GM18909 (cell line): ENCODE measurements at regions not wholly inside any gene's neighbourhood (a gene's known extent, or its start where the extent isn't known, plus 50 kb on each side); places are given as distances from the start of the nearest gene placed in this dataset.
"Not testable (repeated sequence)": the region's sequence is repeated elsewhere in the genome, so short reads cannot be mapped to it uniquely, and the experiment has no call there.

Source experiments
- ATAC-seq: cut with Tn5 transposase; IDR thresholded peaks from one replicate; pipeline ENCODE4 v1.9.1; 2021; ENCODE audit warnings: mild to moderate bottlenecking; ENCODE audit not compliant: unreplicated experiment, poor library complexity

DNA sequence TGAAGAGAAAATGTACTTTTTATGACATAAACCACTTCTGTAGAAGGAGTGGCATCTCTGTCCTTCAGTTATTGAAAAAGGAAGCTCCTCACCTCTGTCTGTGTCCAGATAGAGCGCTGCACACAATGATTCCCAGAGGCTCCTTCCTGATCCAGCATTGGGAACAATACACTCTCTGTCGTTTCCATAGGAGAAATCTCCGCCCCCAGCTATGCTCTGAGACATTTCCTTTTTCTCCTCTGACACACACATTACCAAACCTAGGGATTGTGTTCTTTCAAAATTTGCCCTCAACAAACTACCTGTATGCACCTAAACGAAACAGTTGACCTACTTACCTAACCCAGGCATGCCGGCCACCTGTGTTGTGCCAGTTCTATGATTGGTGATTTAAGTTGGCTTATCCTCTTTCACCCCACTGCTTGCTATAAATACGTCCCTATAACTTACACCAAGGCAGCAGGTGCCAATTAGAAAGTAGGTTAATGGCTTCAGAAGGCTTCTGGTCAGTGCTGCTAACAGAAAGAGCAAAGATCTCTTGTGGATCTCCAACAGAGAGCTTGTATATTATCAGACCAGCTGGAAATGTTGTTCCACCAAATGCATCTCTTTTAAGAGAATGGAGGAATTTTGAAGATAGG, 140.1 kb upstream of the JCAD start:
- ATAC-seq = no peak

DNA sequence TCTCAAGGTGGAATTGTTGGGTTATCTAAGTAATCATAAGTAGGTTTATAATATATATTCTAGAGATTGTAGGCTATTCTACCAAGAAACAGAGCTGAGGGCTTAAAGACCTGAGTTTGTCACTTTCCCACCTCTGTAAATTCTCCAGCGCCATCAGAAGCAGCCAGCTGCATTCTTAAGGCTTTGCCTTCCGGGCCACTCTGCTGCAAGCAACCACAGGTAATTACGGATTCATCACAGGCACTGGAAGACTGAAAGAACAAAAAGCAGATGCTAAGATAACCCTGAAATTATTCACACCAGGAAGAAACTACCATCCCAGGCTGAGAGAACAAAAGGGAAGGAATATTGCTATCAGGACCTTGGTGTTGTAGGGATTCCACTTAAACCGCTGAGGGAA, 137.8 kb upstream of the JCAD start:
- ATAC-seq = no peak

DNA sequence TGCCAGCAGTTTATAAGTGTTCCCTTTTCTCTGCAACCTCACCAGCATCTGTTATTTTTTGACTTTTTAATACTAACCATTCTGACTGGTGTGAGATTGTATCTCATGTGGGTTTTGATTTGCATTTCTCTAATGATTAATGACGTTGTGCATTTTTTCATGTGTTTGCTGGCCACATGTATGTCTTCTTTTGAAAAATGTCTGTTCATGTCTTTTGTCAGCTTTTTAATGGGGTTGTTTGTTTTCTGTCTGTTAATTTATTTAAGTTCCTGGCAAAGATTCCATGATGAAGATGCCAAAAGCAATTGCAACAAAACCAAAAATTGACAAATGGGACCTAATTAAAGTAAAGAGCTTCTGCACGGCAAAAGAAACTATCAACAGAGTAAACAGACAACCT, 137.2 kb upstream of the JCAD start:
- ATAC-seq = not testable (repeated sequence)

DNA sequence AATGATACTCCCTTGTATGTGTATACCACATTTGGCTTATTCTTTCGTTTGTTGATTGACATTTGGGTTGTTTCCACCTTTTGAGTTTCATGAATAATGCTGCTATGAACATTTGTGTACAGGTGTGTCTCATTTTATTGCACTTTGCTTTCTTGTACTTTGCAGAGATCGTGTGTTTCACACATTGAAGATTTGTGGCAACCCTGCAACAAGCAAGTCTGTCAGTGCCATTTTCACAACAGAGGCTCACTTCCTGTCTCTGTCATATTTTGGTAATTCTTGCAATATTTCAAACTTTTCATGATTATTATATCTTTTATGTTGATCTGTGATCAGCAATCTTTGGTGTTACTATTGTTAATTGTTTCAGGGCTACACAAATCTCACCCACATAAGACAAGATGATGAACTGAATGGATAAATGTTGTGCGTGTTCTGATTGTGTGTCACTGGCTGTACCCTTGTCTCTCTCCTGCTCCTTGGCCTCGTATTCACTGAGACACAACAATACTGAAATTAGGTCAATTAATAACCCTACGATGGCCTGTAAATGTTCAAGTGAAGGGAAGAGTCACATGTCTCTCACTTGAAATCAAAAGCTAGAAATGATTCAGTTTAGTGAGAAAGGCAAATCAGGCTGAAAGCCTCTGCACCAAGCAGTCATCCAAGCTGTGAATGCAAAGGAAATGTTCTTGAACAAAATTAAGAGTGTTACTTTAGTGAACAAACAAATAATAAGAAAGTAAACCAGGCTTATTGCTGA, 133.6 kb upstream of the JCAD start:
- ATAC-seq = peak; percentile 66

DNA sequence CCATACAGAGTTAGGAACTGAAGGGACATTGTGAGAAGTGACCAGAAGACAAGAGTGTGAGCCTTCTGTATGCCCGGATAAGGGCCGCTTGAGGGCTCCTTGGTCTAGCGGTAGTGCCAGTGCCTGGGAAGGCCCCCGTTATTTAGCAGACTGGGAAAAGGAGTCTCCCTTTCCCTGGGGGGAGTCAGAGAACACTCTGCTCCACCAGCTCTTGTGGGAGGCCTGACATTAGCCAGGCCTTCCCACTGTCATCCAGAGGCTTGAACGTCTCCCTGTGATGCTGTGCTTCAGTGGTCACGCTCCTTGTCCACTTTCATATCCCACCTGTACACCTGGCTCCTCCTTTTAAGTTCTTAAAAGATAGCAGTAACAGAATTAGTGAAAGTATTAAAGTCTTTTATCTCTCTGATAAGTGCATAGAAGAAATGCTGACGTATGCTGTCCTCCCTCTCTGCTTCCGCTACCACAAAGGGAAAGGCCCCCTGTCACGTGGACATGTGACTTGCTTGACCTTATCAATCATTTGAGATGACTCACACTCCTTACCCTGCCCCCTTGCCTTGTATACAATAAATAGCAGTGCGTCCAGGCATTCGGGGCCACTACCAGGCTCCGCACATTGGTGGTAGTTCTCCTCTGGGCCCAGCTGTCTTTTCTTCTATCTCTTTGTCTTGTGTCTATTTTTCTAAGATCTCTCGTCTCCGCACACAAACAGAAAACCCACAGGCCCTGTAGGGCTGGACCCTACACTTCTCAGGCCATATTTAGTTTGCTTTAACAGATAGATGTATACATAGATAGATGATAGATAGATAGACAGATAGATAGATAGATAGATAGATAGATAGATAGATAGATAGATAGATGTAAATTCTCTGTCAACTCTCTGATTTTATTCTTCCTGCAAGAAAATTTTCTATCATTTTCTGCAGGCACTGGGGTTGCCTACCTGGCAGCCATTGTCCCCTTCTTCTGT, 131.5 kb upstream of the JCAD start:
- no peak for ATAC-seq

DNA sequence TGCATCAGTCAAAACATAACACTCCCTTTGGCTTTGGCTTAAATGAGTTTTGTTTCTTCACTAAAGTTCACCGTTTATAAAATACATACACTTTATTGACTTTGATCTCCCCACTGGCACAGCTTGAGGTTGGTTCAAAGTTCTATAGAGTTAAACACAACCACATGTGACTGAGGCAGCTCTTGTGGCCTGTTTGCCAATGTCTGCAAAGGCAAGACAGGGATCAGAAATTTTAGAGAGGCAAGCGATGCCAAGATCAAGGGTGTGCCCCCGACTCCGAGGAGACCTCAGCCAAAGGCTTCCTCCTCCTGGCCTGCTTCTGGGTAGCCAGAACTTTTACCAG, 129.8 kb upstream of the JCAD start:
- ATAC-seq = no peak

DNA sequence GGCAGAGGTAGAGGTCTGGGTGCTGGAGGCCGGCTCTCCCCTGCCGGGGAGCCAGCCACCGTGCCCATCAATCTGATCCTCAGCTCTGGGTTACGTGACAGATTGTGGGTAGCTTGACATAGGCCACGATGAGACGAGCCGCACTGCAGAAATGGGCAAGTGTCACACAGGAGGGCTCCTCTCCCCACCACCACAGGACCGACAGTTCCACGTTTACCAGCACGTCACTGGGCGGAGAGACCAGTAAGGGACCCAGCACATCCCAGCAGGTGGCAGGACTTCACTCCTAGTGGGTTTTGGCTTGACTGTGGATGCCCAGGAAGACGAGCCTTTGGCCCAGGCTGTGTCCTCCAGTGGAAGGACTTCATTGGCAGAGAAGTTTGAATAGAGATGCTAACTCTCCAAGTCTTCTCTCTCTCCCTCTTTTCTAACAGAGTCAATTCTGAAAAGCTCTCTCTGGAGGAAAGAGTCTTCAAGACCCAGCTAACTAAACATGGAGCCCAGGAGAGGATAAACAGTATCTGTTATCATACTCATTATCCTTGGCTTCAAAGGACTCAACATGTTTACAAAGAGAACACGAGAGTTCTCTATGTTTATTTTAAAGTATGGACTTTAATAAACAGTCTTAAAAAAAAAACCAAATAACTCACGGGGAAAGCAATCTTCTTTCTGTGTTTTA, 129.3 kb upstream of the JCAD start:
- no peak for ATAC-seq

DNA sequence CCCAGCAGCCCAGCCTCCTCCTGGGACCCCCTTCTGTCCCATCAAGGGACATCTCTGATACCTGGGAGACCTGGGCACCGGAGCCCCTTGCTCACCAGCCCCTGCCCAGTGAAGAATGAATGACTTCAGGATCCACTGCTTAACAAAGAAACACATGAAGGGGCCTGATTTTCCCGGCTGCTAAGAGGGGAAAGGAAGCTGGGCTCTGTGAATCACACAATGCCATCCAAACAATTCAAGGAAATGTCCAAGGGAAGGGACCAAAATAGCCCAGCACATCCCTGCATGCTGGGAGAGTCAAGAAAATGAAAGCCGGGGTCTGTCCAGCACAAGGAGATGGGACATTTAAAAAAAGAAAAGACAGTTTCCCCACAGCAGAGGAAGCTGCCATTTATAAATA, 128.7 kb upstream of the JCAD start:
- ATAC-seq = no peak

DNA sequence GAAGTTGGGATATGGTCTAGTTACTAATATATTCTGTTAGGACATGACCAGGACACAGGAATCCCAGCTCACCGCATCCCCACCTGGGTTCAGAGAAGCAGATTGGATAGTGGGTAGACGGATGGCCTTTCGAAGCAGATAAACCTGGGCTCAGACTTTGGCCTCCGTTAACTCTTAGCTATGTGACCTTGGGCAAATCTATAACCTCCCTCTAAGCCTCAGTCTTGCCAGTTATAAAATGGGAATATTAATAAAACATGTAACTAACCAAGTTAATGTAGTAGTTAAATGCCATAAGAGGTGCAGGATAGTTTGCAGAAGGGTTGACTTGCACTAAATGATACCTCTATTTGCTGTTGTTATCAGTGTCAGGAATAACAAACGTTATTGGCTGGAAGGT, 127.6 kb upstream of the JCAD start:
- ATAC-seq = no peak

DNA sequence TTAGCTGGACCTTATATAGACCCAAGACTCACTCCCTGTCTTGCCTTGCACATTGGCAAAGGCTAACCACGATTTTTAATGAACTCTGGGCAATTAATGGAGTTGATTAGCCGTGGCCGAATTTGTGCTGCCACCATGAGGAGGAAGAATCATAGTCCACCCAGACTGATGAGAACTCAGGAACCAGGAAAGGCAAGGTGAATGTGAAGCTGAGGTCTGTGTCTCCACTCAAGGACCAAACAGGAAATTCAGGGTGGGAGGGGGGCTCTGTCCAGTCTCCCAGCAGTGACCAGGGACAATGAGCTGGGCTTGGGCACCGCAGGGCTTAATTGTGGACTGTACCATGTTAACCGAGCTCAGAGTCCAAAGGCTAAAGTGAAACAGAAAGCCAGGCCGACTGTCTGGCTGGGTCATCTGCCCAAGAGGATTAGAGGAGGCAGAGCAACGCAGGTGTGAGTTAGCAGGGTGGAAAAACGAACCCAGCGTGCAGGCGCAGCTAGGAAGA, 127.0 kb upstream of the JCAD start:
- ATAC-seq = no peak

DNA sequence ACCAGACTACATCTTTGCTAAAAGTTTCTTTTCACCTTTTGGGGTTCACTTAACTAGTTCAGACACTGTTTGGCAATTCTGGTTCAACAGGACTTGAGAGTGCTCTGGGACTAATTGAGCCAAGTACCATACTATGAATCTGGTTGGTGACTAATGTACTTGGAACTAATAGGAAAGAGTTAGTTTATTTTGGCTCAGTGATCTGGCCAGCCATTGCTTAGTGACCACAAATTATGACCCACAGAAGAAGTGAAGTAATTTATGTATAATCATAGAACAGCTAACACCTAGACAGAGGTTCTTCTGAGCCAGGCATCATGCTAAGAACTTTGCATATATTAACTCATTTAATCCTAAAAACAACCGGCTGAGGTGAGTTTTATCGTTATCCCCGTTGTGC, 126.5 kb upstream of the JCAD start:
- ATAC-seq = no peak

DNA sequence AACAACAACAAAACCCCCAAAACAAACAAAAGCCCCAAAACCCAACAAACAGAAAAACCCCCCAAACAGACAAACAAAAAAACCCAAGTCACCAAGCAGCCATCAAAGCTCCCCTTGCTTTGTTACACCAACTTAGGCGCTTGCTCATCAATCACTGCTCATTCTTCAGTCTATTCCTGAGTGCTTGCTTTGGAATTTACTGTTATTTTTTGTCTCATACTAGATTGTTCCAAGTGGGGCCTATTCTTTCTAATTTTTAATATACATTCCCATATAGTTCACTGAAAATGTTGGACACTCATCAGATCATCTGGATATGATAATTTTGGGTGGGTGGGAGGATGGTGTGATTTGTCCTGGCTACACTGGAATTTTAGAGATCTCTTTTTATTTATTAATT, 126.0 kb upstream of the JCAD start:
- no peak for ATAC-seq

DNA sequence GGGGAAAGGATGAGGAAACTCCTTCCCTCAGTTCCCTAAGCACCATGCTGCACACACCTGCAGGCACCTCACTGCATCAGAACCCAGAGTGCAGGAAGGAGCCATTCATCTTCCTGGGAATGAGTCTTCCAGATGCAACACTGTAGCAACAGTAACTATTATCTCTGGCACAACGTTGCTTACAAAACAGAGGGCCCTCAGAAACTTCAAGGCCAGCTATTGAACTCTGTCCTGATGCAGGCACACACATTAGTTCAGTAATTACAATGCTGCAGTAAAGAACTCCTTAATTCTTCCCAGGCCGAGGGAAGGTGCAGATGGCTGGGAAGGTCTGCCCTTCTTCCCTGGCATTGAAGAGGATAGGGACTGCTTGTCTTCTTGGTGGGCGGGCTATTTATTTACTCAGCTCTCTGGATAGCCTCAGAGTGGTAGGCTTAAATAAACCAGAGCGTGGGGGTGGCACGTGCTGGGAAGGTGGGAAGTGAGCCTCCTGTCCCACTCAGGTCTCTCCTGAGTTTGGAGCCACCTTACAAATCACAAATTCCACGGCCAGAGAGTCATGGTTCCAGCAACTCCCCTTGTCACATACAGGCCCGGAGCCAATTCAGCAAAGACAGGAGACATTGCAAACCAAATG, 125.1 kb upstream of the JCAD start:
- ATAC-seq = no peak

DNA sequence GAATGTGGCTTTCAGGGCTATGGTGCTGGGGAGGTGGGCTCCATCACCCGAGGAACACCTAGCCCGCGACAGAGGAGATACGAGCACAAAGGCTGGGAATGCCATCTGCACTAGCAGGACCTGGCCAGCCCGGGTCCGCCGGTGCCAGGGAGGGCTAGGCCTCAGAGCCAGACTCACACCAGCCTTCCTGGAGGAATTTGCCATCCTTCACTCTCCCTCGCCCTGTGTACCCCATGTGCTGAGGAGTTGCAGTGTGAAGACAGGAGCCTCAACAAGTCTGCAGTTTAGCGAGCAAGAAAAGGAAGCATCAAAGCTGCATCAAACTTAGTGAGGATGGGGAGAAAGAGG, 123.6 kb upstream of the JCAD start:
- no peak for ATAC-seq

DNA sequence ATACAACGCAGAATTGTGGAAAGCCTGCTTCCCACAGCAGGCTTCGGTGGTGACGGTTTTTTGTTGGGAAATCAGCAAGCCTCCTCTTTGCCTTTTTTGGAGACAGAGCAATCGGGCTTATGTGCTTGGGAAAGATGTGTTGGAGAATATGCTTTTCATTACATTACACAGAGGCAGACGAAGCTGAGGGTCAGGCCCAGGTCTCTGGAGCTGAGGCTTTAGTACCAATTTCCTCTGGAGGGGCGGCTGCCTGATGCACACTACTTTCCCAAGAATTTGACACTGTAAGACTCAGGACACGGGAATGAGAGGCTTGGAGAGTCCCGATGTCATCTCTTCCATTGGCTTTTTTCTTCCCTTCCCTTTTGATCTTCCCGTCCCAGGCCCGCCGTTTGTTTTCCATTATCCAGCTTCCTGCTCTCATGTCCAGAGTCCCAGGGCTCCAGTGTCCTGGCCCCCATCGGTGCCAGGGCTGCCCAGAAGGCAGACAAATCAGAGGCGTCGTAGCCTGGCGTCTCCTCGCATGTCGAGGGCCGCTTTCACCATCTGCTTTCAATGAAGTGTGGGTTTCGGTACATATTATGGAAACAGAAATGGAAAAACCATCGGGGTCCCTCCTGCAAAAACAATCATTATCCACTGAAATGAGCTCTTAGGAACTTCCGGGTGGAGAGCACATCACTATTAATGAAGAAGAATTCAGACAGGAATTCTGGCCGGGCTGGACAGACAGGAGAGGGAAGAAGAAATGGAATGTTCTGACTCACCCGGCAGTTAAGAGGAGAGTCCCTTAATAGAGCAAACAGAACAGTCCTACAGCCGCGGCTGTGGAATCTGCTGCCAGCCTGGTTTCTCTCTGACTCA, 123.0 kb upstream of the JCAD start:
- no peak for ATAC-seq

DNA sequence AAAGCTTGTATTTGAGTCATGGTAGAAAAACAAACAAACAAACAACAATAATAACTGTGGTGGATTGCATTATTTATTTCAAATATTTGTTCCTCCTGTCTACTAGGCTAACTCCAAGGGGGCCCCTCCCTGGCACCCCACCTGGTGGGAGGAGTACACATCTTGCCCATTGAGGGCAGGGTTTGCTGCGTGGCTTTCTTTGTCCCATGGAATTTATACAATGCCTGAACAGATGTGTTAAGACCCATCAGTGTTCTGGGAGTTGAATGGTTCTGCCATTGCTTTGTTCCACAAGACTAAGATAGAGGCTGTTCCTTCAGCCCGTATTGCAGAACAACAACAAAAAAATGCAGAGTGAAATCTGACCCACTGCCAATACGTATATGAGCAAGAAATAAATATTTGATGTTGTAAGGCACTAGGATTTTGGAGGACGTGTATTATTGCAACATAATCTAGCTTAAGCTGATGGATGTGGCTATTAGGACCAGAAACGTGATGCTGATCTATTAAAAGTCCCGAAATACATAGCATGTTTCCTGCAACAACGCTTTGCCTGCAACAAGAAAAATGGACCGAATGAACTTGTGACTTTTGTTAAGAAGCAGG, 119.1 kb upstream of the JCAD start:
- no peak for ATAC-seq

DNA sequence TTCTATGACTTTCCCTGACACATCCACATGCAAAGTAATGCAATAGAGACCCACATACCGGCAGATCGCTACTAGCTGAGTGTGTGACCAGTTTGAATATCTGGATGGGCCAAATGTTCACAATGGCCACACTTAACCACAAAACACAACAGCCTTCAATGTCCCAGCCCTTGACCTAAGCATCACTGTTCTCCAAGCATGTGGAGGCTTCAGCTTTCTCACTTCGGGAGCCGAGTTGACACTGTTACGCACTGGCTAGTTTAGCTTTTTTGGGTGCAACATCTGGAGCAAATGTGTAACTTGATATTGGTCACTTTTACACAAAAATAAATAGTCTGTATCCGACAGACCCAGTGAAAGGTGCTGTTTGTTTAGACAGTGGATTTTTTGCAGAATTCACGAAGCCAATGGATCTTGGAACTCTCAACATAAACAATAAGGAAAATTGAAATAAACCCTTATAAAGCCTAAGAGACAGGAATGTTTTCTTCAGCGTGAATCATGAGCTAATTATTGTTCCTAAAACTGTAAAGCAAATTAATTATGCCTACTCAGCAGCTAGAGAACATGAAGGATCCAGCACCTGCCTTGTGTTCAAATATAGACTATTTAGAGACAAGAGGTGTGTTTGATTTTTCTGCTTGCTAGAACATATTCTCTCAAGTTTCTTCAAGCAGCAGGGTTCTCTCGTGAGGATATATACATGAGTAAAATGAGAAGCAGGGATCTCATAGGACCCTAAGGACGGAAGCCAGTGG, 117.6 kb upstream of the JCAD start:
- no peak for ATAC-seq

DNA sequence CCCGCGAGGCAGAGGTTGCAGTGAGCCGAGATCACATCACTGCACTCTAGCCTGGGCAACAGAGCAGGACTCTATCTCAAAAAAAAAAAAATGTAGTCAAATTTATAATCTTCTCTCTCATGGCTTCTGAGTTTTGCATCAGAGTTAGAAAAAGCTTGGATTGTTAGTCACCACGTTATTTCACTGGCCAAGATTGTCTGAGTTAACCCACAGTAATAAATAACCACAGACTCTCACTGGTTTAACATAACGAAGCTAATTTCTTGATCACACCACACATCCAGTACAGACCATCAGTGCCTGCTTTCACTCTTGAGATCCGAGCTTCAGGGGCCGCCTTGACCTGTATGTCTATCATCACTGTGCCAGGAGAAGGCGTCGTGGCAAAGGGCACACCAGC, 116.8 kb upstream of the JCAD start:
- no peak for ATAC-seq
